ENCODE measurements at regions not wholly inside any gene's neighbourhood (a gene's known extent, or its start where the extent isn't known, plus 50 kb on each side); places are given as distances from the start of the nearest gene placed in this dataset.

DNA sequence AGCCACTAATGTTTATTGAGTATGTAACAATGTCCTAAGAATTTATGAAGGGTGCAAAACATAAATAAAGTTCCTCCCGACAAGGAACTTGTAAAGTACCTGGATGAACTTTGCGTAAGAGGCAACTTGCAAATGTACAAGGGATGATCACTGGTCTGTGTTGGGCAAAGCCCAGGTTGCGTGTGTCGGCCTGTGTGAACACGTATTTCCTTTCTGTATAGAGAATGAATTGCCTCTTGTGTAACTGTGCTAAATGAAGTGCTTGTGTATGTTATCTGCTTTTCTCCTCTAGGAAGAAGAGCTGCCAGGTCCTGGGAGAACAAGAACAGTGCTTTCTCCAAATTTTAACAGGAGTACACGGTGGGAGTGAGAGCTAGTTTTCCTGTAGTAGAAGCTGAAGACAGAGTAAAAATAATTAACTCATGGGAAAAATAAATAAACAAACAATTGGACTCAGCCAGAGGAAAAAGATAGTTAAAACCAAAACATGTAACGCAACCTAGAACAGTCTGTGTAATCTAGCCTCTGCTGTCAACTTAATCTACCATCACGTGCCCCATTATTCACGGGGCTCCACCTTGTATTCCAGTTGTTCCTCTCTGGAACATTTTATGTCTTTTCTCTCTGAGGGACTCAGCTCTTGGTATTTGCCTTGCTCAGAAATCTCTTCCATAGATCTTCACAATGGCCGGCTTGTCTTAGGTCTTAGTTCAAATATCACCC lies 83.7 kb upstream of the RASGRP1 start:
- Histone ChIP-seq H3K9me3 (ENCODE audit: low read length) (no peaks in the 10 kb centered on the region), H3K79me2 (replicated peaks; ENCODE audit: insufficient read depth, low read length) (no peaks in the 10 kb centered on the region), H3K4me2 (ENCODE audit: low read length) (no peak overlapping the region), H3K4me3 (ENCODE audit: low read length) (no peak overlapping the region), H2AFZ (ENCODE audit: low read depth, low read length) (no peak overlapping the region), H3K9me2 (ENCODE audit: insufficient read depth, low read length) (no peaks in the 10 kb centered on the region), H4K20me1 (ENCODE audit: insufficient read depth) (no peaks in the 10 kb centered on the region), H3K36me3 (ENCODE audit: insufficient read depth, low read length) (no peaks in the 10 kb centered on the region), H3K27ac (ENCODE audit: low read length) (no peak overlapping the region), H3K27me3 (ENCODE audit: insufficient read depth, low read depth, low read length) (no peaks in the 10 kb centered on the region), H3K9ac (ENCODE audit: low read length) (no peak overlapping the region), H3F3A (ENCODE audit: insufficient read depth, low read length, poor library complexity, severe bottlenecking) (no peaks in the 10 kb centered on the region)
- no peak for TF ChIP-seq POLR2AphosphoS5 (IDR thresholded peaks at IDR 0.05)
- no peak for TF ChIP-seq EP300 (conservative IDR thresholded peaks at IDR 0.05; ENCODE audit: poor library complexity, severe bottlenecking)
- no peak for TF ChIP-seq EZH2 (IDR thresholded peaks at IDR 0.05; ENCODE audit: borderline replicate concordance, insufficient read depth, low read length, poor library complexity, severe bottlenecking)
- TF ChIP-seq TAF1 (IDR thresholded peaks at IDR 0.05; ENCODE audit: low read depth): no peak
- TF ChIP-seq, protein P1, sequence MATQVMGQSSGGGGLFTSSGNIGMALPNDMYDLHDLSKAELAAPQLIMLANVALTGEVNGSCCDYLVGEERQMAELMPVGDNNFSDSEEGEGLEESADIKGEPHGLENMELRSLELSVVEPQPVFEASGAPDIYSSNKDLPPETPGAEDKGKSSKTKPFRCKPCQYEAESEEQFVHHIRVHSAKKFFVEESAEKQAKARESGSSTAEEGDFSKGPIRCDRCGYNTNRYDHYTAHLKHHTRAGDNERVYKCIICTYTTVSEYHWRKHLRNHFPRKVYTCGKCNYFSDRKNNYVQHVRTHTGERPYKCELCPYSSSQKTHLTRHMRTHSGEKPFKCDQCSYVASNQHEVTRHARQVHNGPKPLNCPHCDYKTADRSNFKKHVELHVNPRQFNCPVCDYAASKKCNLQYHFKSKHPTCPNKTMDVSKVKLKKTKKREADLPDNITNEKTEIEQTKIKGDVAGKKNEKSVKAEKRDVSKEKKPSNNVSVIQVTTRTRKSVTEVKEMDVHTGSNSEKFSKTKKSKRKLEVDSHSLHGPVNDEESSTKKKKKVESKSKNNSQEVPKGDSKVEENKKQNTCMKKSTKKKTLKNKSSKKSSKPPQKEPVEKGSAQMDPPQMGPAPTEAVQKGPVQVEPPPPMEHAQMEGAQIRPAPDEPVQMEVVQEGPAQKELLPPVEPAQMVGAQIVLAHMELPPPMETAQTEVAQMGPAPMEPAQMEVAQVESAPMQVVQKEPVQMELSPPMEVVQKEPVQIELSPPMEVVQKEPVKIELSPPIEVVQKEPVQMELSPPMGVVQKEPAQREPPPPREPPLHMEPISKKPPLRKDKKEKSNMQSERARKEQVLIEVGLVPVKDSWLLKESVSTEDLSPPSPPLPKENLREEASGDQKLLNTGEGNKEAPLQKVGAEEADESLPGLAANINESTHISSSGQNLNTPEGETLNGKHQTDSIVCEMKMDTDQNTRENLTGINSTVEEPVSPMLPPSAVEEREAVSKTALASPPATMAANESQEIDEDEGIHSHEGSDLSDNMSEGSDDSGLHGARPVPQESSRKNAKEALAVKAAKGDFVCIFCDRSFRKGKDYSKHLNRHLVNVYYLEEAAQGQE (IDR thresholded peaks at IDR 0.05; ENCODE audit: borderline replicate concordance): no peak
- TF ChIP-seq MXI1 (conservative IDR thresholded peaks at IDR 0.05; ENCODE audit: poor library complexity, severe bottlenecking): no peak
- TF ChIP-seq SMC3 (conservative IDR thresholded peaks at IDR 0.05; ENCODE audit: poor library complexity): no peak

DNA sequence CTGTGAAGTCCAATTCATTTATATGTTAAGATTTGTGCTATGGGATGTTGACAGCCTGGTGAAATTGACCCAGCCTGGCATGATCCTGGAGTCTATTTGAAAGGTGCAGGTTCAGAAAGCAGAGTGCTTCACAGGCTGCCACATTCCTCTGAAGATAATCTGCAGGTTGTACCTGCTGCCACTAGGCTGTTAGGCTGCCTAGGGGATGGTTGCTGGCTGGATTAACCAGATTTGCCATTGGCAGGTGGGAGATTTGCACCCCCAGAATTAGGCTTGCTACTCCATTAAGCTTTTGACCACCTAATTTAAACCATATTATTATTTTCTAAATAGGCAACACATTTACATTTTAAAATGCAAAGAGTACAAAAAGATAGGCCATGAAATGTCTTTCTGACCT lies 85.8 kb upstream of the RASGRP1 start:
- no peak overlapping the region for H3K9ac ChIP-seq (ENCODE audit: low read length)
- H3K4me2 ChIP-seq (ENCODE audit: low read length): no peak overlapping the region
- no peaks in the 10 kb centered on the region for H3K9me3 ChIP-seq (ENCODE audit: low read length)
- no peaks in the 10 kb centered on the region for H3K36me3 ChIP-seq (ENCODE audit: insufficient read depth, low read length)
- H3K9me2 ChIP-seq (ENCODE audit: insufficient read depth, low read length): no peaks in the 10 kb centered on the region
- H3K27me3 ChIP-seq (ENCODE audit: insufficient read depth, low read depth, low read length): no peaks in the 10 kb centered on the region
- H3F3A ChIP-seq (ENCODE audit: insufficient read depth, low read length, poor library complexity, severe bottlenecking): no peaks in the 10 kb centered on the region
- no peak overlapping the region for H3K27ac ChIP-seq (ENCODE audit: low read length)
- H2AFZ ChIP-seq (ENCODE audit: low read depth, low read length): no peak overlapping the region
- H3K4me3 ChIP-seq (ENCODE audit: low read length): no peak overlapping the region
- no peaks in the 10 kb centered on the region for H4K20me1 ChIP-seq (ENCODE audit: insufficient read depth)
- H3K79me2 ChIP-seq (replicated peaks; ENCODE audit: insufficient read depth, low read length): no peaks in the 10 kb centered on the region
- TF ChIP-seq, protein P2, sequence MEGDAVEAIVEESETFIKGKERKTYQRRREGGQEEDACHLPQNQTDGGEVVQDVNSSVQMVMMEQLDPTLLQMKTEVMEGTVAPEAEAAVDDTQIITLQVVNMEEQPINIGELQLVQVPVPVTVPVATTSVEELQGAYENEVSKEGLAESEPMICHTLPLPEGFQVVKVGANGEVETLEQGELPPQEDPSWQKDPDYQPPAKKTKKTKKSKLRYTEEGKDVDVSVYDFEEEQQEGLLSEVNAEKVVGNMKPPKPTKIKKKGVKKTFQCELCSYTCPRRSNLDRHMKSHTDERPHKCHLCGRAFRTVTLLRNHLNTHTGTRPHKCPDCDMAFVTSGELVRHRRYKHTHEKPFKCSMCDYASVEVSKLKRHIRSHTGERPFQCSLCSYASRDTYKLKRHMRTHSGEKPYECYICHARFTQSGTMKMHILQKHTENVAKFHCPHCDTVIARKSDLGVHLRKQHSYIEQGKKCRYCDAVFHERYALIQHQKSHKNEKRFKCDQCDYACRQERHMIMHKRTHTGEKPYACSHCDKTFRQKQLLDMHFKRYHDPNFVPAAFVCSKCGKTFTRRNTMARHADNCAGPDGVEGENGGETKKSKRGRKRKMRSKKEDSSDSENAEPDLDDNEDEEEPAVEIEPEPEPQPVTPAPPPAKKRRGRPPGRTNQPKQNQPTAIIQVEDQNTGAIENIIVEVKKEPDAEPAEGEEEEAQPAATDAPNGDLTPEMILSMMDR (IDR thresholded peaks at IDR 0.05; ENCODE audit: poor library complexity, severe bottlenecking): no peak
- TF ChIP-seq TAF1 (IDR thresholded peaks at IDR 0.05; ENCODE audit: low read depth) (no peak), EP300 (conservative IDR thresholded peaks at IDR 0.05; ENCODE audit: poor library complexity, severe bottlenecking) (no peak), SMC3 (conservative IDR thresholded peaks at IDR 0.05; ENCODE audit: poor library complexity) (no peak), EZH2 (IDR thresholded peaks at IDR 0.05; ENCODE audit: borderline replicate concordance, insufficient read depth, low read length, poor library complexity, severe bottlenecking) (no peak), MXI1 (conservative IDR thresholded peaks at IDR 0.05; ENCODE audit: poor library complexity, severe bottlenecking) (no peak), RAD21 (conservative IDR thresholded peaks at IDR 0.05) (no peak), POLR2AphosphoS5 (IDR thresholded peaks at IDR 0.05) (no peak)
- TF ChIP-seq, protein P1 (IDR thresholded peaks at IDR 0.05; ENCODE audit: borderline replicate concordance): no peak
